CD4-positive, alpha-beta T cell (primary cell): ENCODE measurements at regions not wholly inside any gene's neighbourhood (a gene's known extent, or its start where the extent isn't known, plus 50 kb on each side); places are given as distances from the start of the nearest gene placed in this dataset.

ENCODE experiments used
- ATAC-seq: fragments of 200-7000 bp; cut with Tn5 transposase; one replicate; pipeline ENCODE4 v1.10.0; 2022; ENCODE audit warnings: mild to moderate bottlenecking; ENCODE audit not compliant: poor library complexity
- CTCF ChIA-PET: fragments of 350-600 bp; sonication (Branson Sonifier 250); formaldehyde crosslinking; loops from one replicate; lab custom pipeline; 2021; ENCODE audit warnings: antibody characterized with exemption, inconsistent platforms; lab: Charles Lee
- POLR2A ChIA-PET: fragments of 350-600 bp; sonication (Branson Sonifier 250); formaldehyde crosslinking; loops from one replicate; lab custom pipeline; 2021; ENCODE audit warnings: antibody characterized with exemption, inconsistent platforms; lab: Charles Lee
- DNase-seq, 14 experiments: peaks; one replicate each; pipeline ENCODE4 v3.0.0-alpha.2; 2013 to 2020; ENCODE audit warnings: mixed read lengths in 2 of 14
- H3K27ac ChIP-seq, 2 donors: one replicate each; pipeline versions ENCODE4 v1.5.1 to v1.7.0; 2013; ENCODE audit warnings: low read length in 2 of 2, low read depth in 1 of 2, mild to moderate bottlenecking in 1 of 2
- H3K27me3 ChIP-seq, 2 experiments: 1 replicate in 1 of 2; 2 replicates in 1 of 2; pipeline versions ENCODE4 v1.6.1 to v1.7.0; 2013; ENCODE audit warnings: low read length in 2 of 2, control low read depth in 1 of 2, mild to moderate bottlenecking in 1 of 2, moderate library complexity in 1 of 2; ENCODE audit not compliant: insufficient read depth in 2 of 2, control insufficient read depth in 1 of 2
- H3K36me3 ChIP-seq: one replicate; pipeline ENCODE4 v1.6.1; 2013; ENCODE audit warnings: low read length, control low read depth; ENCODE audit not compliant: insufficient read depth
- H3K4me1 ChIP-seq: one replicate; pipeline ENCODE4 v1.6.1; 2013; ENCODE audit warnings: low read length, control low read depth; ENCODE audit not compliant: insufficient read depth
- H3K4me3 ChIP-seq: one replicate; pipeline ENCODE4 v1.5.1; 2013; ENCODE audit warnings: mild to moderate bottlenecking, low read length, moderate library complexity
- H3K9me3 ChIP-seq, 2 experiments: 1 replicate in 1 of 2; 2 replicates in 1 of 2; pipeline versions ENCODE4 v1.6.1 to v1.7.0; 2013; ENCODE audit warnings: low read length in 2 of 2, mild to moderate bottlenecking in 2 of 2, control low read depth in 1 of 2, moderate library complexity in 1 of 2; ENCODE audit not compliant: control insufficient read depth in 1 of 2, insufficient read depth in 1 of 2
- H3K27ac Mint-ChIP-seq: one replicate; pipeline ENCODE4 v1.8.0; 2020; ENCODE audit warnings: mixed read lengths
- H3K27me3 Mint-ChIP-seq: one replicate; pipeline ENCODE4 v1.8.0; 2021; ENCODE audit warnings: mixed read lengths
- H3K36me3 Mint-ChIP-seq: one replicate; pipeline ENCODE4 v1.8.0; 2021; ENCODE audit warnings: low read depth, mixed read lengths
- H3K4me1 Mint-ChIP-seq: one replicate; pipeline ENCODE4 v1.8.0; 2021; ENCODE audit warnings: low read depth, mixed read lengths
- H3K4me3 Mint-ChIP-seq: one replicate; pipeline ENCODE4 v1.8.0; 2020; ENCODE audit warnings: mild to moderate bottlenecking, mixed read lengths
- H3K9me3 Mint-ChIP-seq: one replicate; pipeline ENCODE4 v1.8.0; 2020; ENCODE audit warnings: mixed read lengths
- intact Hi-C, 2 experiments: fragments of 100-400 bp; cut with DNase I in 1 of 2; cut with micrococcal nuclease in 1 of 2; formaldehyde crosslinking; loops; one replicate each; pipeline versions ENCODE4 v1.15.1 to v1.9.0; 2023 to 2025; cut with DNase I, micrococcal nuclease
- TF ChIP-seq, protein P1 (sequence below): fragments of 200-600 bp; IDR thresholded peaks from one replicate; pipeline ENCODE4 v1.8.0; 2022; ENCODE audit warnings: antibody characterized with exemption, mild to moderate bottlenecking

GRCh38 chr15:96125721-96126415 lies 204.6 kb upstream of the NR2F2 start:
- Histone ChIP-seq H3K4me3 (no peak overlapping the region), H3K9me3 (peaks cover 0 to 8% of the 10 kb centered on the region in 2 experiments), H3K27ac (no peak overlapping the region), H3K4me1 (no peaks in the 10 kb centered on the region), H3K27me3 (peaks cover 0 to 5% of the 10 kb centered on the region in 2 experiments), H3K36me3 (no peaks in the 10 kb centered on the region)
- intact Hi-C loops = no loop called here
- Mint-ChIP-seq H3K27me3 (peaks cover 13% of the 10 kb centered on the region), H3K36me3 (no peaks in the 10 kb centered on the region), H3K27ac (no peak overlapping the region), H3K4me3 (no peak overlapping the region), H3K4me1 (no peaks in the 10 kb centered on the region), H3K9me3 (no peaks in the 10 kb centered on the region)
- ChIA-PET CTCF (no interaction called here), POLR2A (no interaction called here)
- TF ChIP-seq, protein P1, sequence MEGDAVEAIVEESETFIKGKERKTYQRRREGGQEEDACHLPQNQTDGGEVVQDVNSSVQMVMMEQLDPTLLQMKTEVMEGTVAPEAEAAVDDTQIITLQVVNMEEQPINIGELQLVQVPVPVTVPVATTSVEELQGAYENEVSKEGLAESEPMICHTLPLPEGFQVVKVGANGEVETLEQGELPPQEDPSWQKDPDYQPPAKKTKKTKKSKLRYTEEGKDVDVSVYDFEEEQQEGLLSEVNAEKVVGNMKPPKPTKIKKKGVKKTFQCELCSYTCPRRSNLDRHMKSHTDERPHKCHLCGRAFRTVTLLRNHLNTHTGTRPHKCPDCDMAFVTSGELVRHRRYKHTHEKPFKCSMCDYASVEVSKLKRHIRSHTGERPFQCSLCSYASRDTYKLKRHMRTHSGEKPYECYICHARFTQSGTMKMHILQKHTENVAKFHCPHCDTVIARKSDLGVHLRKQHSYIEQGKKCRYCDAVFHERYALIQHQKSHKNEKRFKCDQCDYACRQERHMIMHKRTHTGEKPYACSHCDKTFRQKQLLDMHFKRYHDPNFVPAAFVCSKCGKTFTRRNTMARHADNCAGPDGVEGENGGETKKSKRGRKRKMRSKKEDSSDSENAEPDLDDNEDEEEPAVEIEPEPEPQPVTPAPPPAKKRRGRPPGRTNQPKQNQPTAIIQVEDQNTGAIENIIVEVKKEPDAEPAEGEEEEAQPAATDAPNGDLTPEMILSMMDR = no peak
- DNase-seq (no peak), ATAC-seq (no peak)

GRCh38 chr15:96126859-96127258 lies 203.6 kb upstream of the NR2F2 start:
- POLR2A ChIA-PET = no interaction called here
- peaks cover 13% of the 10 kb centered on the region for H3K27me3 Mint-ChIP-seq
- TF ChIP-seq, protein P1 = no peak

DNA sequence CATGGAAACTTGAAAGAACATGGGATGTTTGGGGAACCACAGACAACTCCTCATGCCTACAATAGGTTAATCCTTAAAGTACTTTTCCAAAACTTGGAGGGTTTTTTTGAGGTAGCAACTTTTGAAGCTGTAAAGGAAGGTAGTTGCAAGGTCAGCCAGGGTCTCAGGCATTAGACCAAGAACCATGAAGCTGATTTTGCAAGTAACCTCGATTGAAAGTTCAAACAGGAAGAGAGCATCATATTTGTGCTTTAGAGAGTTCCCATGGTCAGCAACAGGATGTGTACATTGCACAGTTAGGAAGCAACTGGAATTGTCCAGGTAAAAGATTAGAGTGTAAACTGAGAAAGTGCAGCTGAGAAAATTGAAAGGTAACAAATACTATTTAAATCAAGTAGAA lies 199.8 kb upstream of the NR2F2 start:
- Mint-ChIP-seq H3K27me3 (peaks cover 13% of the 10 kb centered on the region), H3K9me3 (no peaks in the 10 kb centered on the region), H3K4me3 (no peak overlapping the region), H3K4me1 (no peaks in the 10 kb centered on the region), H3K36me3 (no peaks in the 10 kb centered on the region), H3K27ac (no peak overlapping the region)
- TF ChIP-seq, protein P1 = no peak
- H3K27ac ChIP-seq = no peak overlapping the region
- peaks cover 0 to 5% of the 10 kb centered on the region in 2 experiments for H3K27me3 ChIP-seq
- POLR2A ChIA-PET = no interaction called here
- intact Hi-C loops = no loop called here
- H3K4me3 ChIP-seq = no peak overlapping the region
- no peaks in the 10 kb centered on the region for H3K36me3 ChIP-seq
- CTCF ChIA-PET = no interaction called here
- DNase-seq (no peak), ATAC-seq (no peak)
- H3K4me1 ChIP-seq = no peaks in the 10 kb centered on the region
- peaks cover 0 to 10% of the 10 kb centered on the region in 2 experiments for H3K9me3 ChIP-seq

More at GRCh38 chr15:96126859-96127258, 203.6 kb upstream of the NR2F2 start:
- Histone ChIP-seq H3K27ac (no peak overlapping the region), H3K9me3 (peaks cover 0 to 8% of the 10 kb centered on the region in 2 experiments), H3K4me3 (no peak overlapping the region), H3K27me3 (peaks cover 0 to 5% of the 10 kb centered on the region in 2 experiments), H3K36me3 (no peaks in the 10 kb centered on the region), H3K4me1 (no peaks in the 10 kb centered on the region)
- DNase-seq (no peak), ATAC-seq (no peak)
- Mint-ChIP-seq H3K4me3 (no peak overlapping the region), H3K36me3 (no peaks in the 10 kb centered on the region), H3K27ac (no peak overlapping the region), H3K4me1 (no peaks in the 10 kb centered on the region), H3K9me3 (no peaks in the 10 kb centered on the region)
- CTCF ChIA-PET = no interaction called here
- intact Hi-C loops = no loop called here
